HCT116 (cell line): ENCODE measurements at regions not wholly inside any gene's neighbourhood (a gene's known extent, or its start where the extent isn't known, plus 50 kb on each side); places are given as distances from the start of the nearest gene placed in this dataset.

Experiments
- CEBPB ChIP-seq: IDR thresholded peaks from 2 replicates; pipeline ENCODE4 v1.6.1; 2012; ENCODE audit warnings: low read depth
- CTCF ChIP-seq, 3 experiments: fragments of 200-600 bp in 1 of 3; sonication (generic) in 1 of 3; IDR thresholded peaks in 2 of 3; conservative IDR thresholded peaks in 1 of 3; 2 replicates each; pipeline ENCODE4 v1.5.1; 2012 to 2017; ENCODE audit warnings: low read depth in 2 of 3, low read length in 2 of 3, antibody characterized with exemption in 1 of 3, borderline replicate concordance in 1 of 3, control low read depth in 1 of 3, mild to moderate bottlenecking in 1 of 3, mixed read lengths in 1 of 3, mixed run types in 1 of 3, moderate library complexity in 1 of 3; ENCODE audit not compliant: insufficient read depth in 1 of 3
- EGR1 ChIP-seq: IDR thresholded peaks from 2 replicates; pipeline ENCODE4 v1.6.1; 2012; ENCODE audit warnings: low read depth
- EZH2 ChIP-seq: fragments of 200-600 bp; sonication (generic); IDR thresholded peaks from 2 replicates; pipeline ENCODE4 v1.6.1; 2017; ENCODE audit warnings: antibody characterized with exemption, mixed run types
- EZH2phosphoT487 ChIP-seq: fragments of 200-600 bp; IDR thresholded peaks from 2 replicates; pipeline ENCODE4 v1.6.1; 2018; ENCODE audit warnings: antibody characterized with exemption, borderline replicate concordance
- JUND ChIP-seq: IDR thresholded peaks from 2 replicates; pipeline ENCODE4 v1.6.1; 2012
- MAX ChIP-seq: IDR thresholded peaks from 2 replicates; pipeline ENCODE4 v1.6.1; 2012
- POLR2A ChIP-seq: IDR thresholded peaks from 2 replicates; pipeline ENCODE4 v1.7.0; 2011; ENCODE audit warnings: borderline replicate concordance; ENCODE audit not compliant: insufficient read depth, insufficient read length; ENCODE audit errors: extremely low read depth
- POLR2AphosphoS5 ChIP-seq: IDR thresholded peaks from 2 replicates; pipeline ENCODE4 v1.6.1; 2011; ENCODE audit warnings: mild to moderate bottlenecking, low read depth, low read length, moderate library complexity
- REST ChIP-seq: IDR thresholded peaks from 2 replicates; pipeline ENCODE4 v1.6.1; 2012; ENCODE audit warnings: low read depth
- SIN3A ChIP-seq: IDR thresholded peaks from 2 replicates; pipeline ENCODE4 v1.6.1; 2012; ENCODE audit warnings: low read depth
- YY1 ChIP-seq: IDR thresholded peaks from 2 replicates; pipeline ENCODE4 v1.6.1; 2011; ENCODE audit warnings: low read length, low read depth, moderate library complexity, mild to moderate bottlenecking; ENCODE audit not compliant: insufficient replicate concordance; ENCODE audit errors: extremely low read depth
- ZBTB33 ChIP-seq: IDR thresholded peaks from 2 replicates; pipeline ENCODE4 v1.6.1; 2011; ENCODE audit warnings: mild to moderate bottlenecking, low read length, moderate library complexity; ENCODE audit not compliant: insufficient replicate concordance; ENCODE audit errors: extremely low read depth

GRCh38 chr4:112776535-112776934, 139.6 kb downstream of the LARP7 start:
- TF ChIP-seq JUND: no peak
- no peak for TF ChIP-seq ZBTB33
- no peak for TF ChIP-seq SIN3A
- TF ChIP-seq CTCF (IDR thresholded peaks at IDR 0.05 in 2 of 3, conservative IDR thresholded peaks at IDR 0.05 in 1 of 3; ENCODE audit: borderline replicate concordance in 1 of 3, insufficient read depth in 1 of 3, low read depth in 2 of 3, low read length in 2 of 3): no peak
- no peak for TF ChIP-seq POLR2AphosphoS5
- no peak for TF ChIP-seq MAX
- TF ChIP-seq EGR1: no peak
- TF ChIP-seq POLR2A: no peak
- no peak for TF ChIP-seq REST
- TF ChIP-seq EZH2: no peak
- no peak for TF ChIP-seq YY1
- no peak for TF ChIP-seq CEBPB
- TF ChIP-seq EZH2phosphoT487: no peak
